ENCODE measurements at regions not wholly inside any gene's neighbourhood (a gene's known extent, or its start where the extent isn't known, plus 50 kb on each side); places are given as distances from the start of the nearest gene placed in this dataset.

- Mint-ChIP-seq H3K36me3 (ENCODE audit: low read depth) (no peaks in the 10 kb centered on the region), H3K4me1 (peaks cover 3% of the 10 kb centered on the region), H3K27me3 (ENCODE audit: low read depth) (no peaks in the 10 kb centered on the region), H3K4me3 (no peak overlapping the region), H3K27ac (ENCODE audit: unreplicated experiment) (no peak overlapping the region), H3K9me3 (peaks cover 4% of the 10 kb centered on the region)
- DNase-seq (ENCODE audit: low read depth, low spot score), result no peak
- TF ChIP-seq, protein P1, sequence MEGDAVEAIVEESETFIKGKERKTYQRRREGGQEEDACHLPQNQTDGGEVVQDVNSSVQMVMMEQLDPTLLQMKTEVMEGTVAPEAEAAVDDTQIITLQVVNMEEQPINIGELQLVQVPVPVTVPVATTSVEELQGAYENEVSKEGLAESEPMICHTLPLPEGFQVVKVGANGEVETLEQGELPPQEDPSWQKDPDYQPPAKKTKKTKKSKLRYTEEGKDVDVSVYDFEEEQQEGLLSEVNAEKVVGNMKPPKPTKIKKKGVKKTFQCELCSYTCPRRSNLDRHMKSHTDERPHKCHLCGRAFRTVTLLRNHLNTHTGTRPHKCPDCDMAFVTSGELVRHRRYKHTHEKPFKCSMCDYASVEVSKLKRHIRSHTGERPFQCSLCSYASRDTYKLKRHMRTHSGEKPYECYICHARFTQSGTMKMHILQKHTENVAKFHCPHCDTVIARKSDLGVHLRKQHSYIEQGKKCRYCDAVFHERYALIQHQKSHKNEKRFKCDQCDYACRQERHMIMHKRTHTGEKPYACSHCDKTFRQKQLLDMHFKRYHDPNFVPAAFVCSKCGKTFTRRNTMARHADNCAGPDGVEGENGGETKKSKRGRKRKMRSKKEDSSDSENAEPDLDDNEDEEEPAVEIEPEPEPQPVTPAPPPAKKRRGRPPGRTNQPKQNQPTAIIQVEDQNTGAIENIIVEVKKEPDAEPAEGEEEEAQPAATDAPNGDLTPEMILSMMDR (conservative IDR thresholded peaks at IDR 0.05), result no peak
Observed at GRCh38 chr5:54822324-54822687, 163.1 kb downstream of the ESM1 start.

GRCh38 chr5:54821445-54822323 lies 163.7 kb downstream of the ESM1 start:
- no peaks in the 10 kb centered on the region for H3K27me3 Mint-ChIP-seq (ENCODE audit: low read depth)
- peaks cover 3% of the 10 kb centered on the region for H3K4me1 Mint-ChIP-seq
- H3K36me3 Mint-ChIP-seq (ENCODE audit: low read depth), result no peaks in the 10 kb centered on the region
- DNase-seq (ENCODE audit: low read depth, low spot score), result no peak
- no peaks in the 10 kb centered on the region for H3K9me3 Mint-ChIP-seq
- TF ChIP-seq, protein P1 (conservative IDR thresholded peaks at IDR 0.05), result no peak
- H3K4me3 Mint-ChIP-seq, result no peak overlapping the region
- H3K27ac Mint-ChIP-seq (ENCODE audit: unreplicated experiment), result no peak overlapping the region

- H3K27me3 Mint-ChIP-seq (ENCODE audit: low read depth), result peaks cover 2% of the 10 kb centered on the region
- DNase-seq (ENCODE audit: low read depth, low spot score), result no peak
- no peaks in the 10 kb centered on the region for H3K4me1 Mint-ChIP-seq
- H3K27ac Mint-ChIP-seq (ENCODE audit: unreplicated experiment), result no peak overlapping the region
- H3K4me3 Mint-ChIP-seq, result no peak overlapping the region
- TF ChIP-seq, protein P1 (conservative IDR thresholded peaks at IDR 0.05), result no peak
- no peaks in the 10 kb centered on the region for H3K9me3 Mint-ChIP-seq
- peaks cover 3% of the 10 kb centered on the region for H3K36me3 Mint-ChIP-seq (ENCODE audit: low read depth)
Observed at GRCh38 chr5:54820346-54821134, 164.9 kb downstream of the ESM1 start.

DNA sequence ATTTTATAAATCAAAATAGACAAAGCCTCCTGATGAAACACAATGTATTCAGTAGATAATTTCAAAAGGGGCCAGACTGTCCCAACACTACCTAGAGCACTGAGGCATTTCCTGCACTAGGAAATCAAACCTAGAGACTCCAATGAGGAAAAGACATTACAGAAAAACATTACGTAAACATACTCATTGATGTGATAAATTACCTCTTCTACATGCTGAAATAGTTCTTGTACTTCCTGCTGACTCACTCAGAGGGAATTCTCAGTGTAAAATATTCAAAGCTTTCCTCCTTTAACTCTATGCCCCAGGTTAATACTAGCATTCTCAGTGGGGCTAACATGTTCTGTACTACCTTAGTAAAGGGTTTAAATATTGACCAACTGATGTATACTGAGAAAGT lies 178.0 kb downstream of the ESM1 start:
- TF ChIP-seq, protein P1 (conservative IDR thresholded peaks at IDR 0.05), result no peak
- DNase-seq (ENCODE audit: low read depth, low spot score), result no peak
- no peaks in the 10 kb centered on the region for H3K27me3 Mint-ChIP-seq (ENCODE audit: low read depth)
- H3K9me3 Mint-ChIP-seq, result peaks cover 6% of the 10 kb centered on the region
- H3K4me1 Mint-ChIP-seq, result no peaks in the 10 kb centered on the region
- no peak overlapping the region for H3K27ac Mint-ChIP-seq (ENCODE audit: unreplicated experiment)
- no peaks in the 10 kb centered on the region for H3K36me3 Mint-ChIP-seq (ENCODE audit: low read depth)
- no peak overlapping the region for H3K4me3 Mint-ChIP-seq

- DNase-seq (ENCODE audit: low read depth, low spot score), result no peak
- Mint-ChIP-seq H3K36me3 (ENCODE audit: low read depth) (no peaks in the 10 kb centered on the region), H3K9me3 (no peaks in the 10 kb centered on the region), H3K27ac (ENCODE audit: unreplicated experiment) (no peak overlapping the region), H3K4me3 (no peak overlapping the region), H3K27me3 (ENCODE audit: low read depth) (no peaks in the 10 kb centered on the region), H3K4me1 (no peaks in the 10 kb centered on the region)
- TF ChIP-seq, protein P1 (conservative IDR thresholded peaks at IDR 0.05), result no peak
Observed at GRCh38 chr5:54804521-54804920, 180.9 kb downstream of the ESM1 start.
